HG03196 (cell line): ENCODE measurements at regions not wholly inside any gene's neighbourhood (a gene's known extent, or its start where the extent isn't known, plus 50 kb on each side); places are given as distances from the start of the nearest gene placed in this dataset.

Experiments used
- ATAC-seq: cut with Tn5 transposase; IDR thresholded peaks from one replicate; pipeline ENCODE4 v1.9.1; 2021; ENCODE audit not compliant: unreplicated experiment

GRCh38 chr1:57683037-57683942 lies 259.4 kb upstream of the DAB1 start:
- no peak for ATAC-seq

GRCh38 chr1:57678138-57678537 lies 254.3 kb upstream of the DAB1 start:
- no peak for ATAC-seq

GRCh38 chr1:57675776-57676175 lies 251.9 kb upstream of the DAB1 start:
- ATAC-seq, result no peak

GRCh38 chr1:57674801-57675200 lies 250.9 kb upstream of the DAB1 start:
- no peak for ATAC-seq

- ATAC-seq, result no peak
Observed at GRCh38 chr1:57672346-57673140, 248.7 kb upstream of the DAB1 start.

- ATAC-seq, result no peak
Observed at GRCh38 chr1:57671750-57672149, 247.9 kb upstream of the DAB1 start.

GRCh38 chr1:57659804-57660203 lies 235.9 kb upstream of the DAB1 start:
- ATAC-seq, result no peak

GRCh38 chr1:57655161-57655560 lies 231.3 kb upstream of the DAB1 start:
- ATAC-seq, result no peak

- no peak for ATAC-seq
Observed at GRCh38 chr1:57644667-57645066, 220.8 kb upstream of the DAB1 start.

- ATAC-seq, result no peak
Observed at GRCh38 chr1:57638239-57638638, 214.4 kb upstream of the DAB1 start.

- no peak for ATAC-seq
Observed at GRCh38 chr1:57637155-57637554, 213.3 kb upstream of the DAB1 start.

GRCh38 chr1:57633881-57634280 lies 210.0 kb upstream of the DAB1 start:
- ATAC-seq, result no peak

- no peak for ATAC-seq
Observed at GRCh38 chr1:57633056-57633455, 209.2 kb upstream of the DAB1 start.

- no peak for ATAC-seq
Observed at GRCh38 chr1:57632401-57632800, 208.5 kb upstream of the DAB1 start.

GRCh38 chr1:57627612-57628011 lies 203.8 kb upstream of the DAB1 start:
- no peak for ATAC-seq

GRCh38 chr1:57623791-57624538 lies 200.1 kb upstream of the DAB1 start:
- no peak for ATAC-seq

- no peak for ATAC-seq
Observed at GRCh38 chr1:57623039-57623790, 199.4 kb upstream of the DAB1 start.

- no peak for ATAC-seq
Observed at GRCh38 chr1:57621776-57622175, 197.9 kb upstream of the DAB1 start.

GRCh38 chr1:57620605-57621004 lies 196.7 kb upstream of the DAB1 start:
- no peak for ATAC-seq

GRCh38 chr1:57616921-57617320 lies 193.1 kb upstream of the DAB1 start:
- ATAC-seq, result no peak

GRCh38 chr1:57615956-57616355 lies 192.1 kb upstream of the DAB1 start:
- no peak for ATAC-seq
